ENCODE measurements at regions not wholly inside any gene's neighbourhood (a gene's known extent, or its start where the extent isn't known, plus 50 kb on each side); places are given as distances from the start of the nearest gene placed in this dataset.

- TF ChIP-seq, protein P1, sequence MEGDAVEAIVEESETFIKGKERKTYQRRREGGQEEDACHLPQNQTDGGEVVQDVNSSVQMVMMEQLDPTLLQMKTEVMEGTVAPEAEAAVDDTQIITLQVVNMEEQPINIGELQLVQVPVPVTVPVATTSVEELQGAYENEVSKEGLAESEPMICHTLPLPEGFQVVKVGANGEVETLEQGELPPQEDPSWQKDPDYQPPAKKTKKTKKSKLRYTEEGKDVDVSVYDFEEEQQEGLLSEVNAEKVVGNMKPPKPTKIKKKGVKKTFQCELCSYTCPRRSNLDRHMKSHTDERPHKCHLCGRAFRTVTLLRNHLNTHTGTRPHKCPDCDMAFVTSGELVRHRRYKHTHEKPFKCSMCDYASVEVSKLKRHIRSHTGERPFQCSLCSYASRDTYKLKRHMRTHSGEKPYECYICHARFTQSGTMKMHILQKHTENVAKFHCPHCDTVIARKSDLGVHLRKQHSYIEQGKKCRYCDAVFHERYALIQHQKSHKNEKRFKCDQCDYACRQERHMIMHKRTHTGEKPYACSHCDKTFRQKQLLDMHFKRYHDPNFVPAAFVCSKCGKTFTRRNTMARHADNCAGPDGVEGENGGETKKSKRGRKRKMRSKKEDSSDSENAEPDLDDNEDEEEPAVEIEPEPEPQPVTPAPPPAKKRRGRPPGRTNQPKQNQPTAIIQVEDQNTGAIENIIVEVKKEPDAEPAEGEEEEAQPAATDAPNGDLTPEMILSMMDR (conservative IDR thresholded peaks at IDR 0.05; ENCODE audit: low read length), result no peak
- no peak for TF ChIP-seq EZH2phosphoT487 (IDR thresholded peaks at IDR 0.05; ENCODE audit: borderline replicate concordance, low read depth, low read length)
Observed at GRCh38 chr20:57009355-57009754, 257.1 kb downstream of the BMP7 start.

All from OCI-LY7 (cell line).